MCF 10A (cell line): ENCODE measurements at regions not wholly inside any gene's neighbourhood (a gene's known extent, or its start where the extent isn't known, plus 50 kb on each side); places are given as distances from the start of the nearest gene placed in this dataset.

Source experiments
- BruUV-seq: library from RNA; stranded (reverse); fragments of 400-500 nt; replicated peaks from 2 replicates; lab custom pipeline; 2021; lab: Mats Ljungman, UMichigan
- CTCF ChIA-PET: fragments of 300-600 bp; sonication (Branson Sonifier 250); formaldehyde crosslinking; extraction: SDS; loops from one replicate; lab custom pipeline; 2021; ENCODE audit warnings: antibody characterized with exemption, inconsistent platforms; lab: Yijun Ruan, JAX
- POLR2A ChIA-PET: fragments of 300-600, 350-650 bp; sonication (Branson Sonifier 250); formaldehyde crosslinking; extraction: SDS; loops from one replicate; lab custom pipeline; 2020; ENCODE audit warnings: antibody characterized with exemption, inconsistent platforms; lab: Yijun Ruan, JAX
- DNase-seq: peaks from one replicate; pipeline ENCODE4 v3.0.0-alpha.2; 2018; ENCODE audit not compliant: unreplicated experiment
- H3K27ac Mint-ChIP-seq: one replicate; pipeline ENCODE4 v1.8.0; 2022; ENCODE audit warnings: mild to moderate bottlenecking, low read depth, mixed read lengths; ENCODE audit not compliant: unreplicated experiment
- H3K27me3 Mint-ChIP-seq: one replicate; pipeline ENCODE4 v1.8.0; 2022; ENCODE audit warnings: mixed read lengths; ENCODE audit not compliant: insufficient read depth, unreplicated experiment
- H3K36me3 Mint-ChIP-seq: one replicate; pipeline ENCODE4 v1.8.0; 2022; ENCODE audit warnings: mild to moderate bottlenecking, moderate library complexity, mixed read lengths; ENCODE audit not compliant: insufficient read depth, unreplicated experiment
- H3K4me1 Mint-ChIP-seq: one replicate; pipeline ENCODE4 v1.8.0; 2022; ENCODE audit warnings: mixed read lengths; ENCODE audit not compliant: insufficient read depth, unreplicated experiment
- H3K4me3 Mint-ChIP-seq: one replicate; pipeline ENCODE4 v1.8.0; 2022; ENCODE audit warnings: mild to moderate bottlenecking, moderate library complexity, mixed read lengths; ENCODE audit not compliant: unreplicated experiment
- H3K9me3 Mint-ChIP-seq: one replicate; pipeline ENCODE4 v1.8.0; 2022; ENCODE audit warnings: mixed read lengths; ENCODE audit not compliant: unreplicated experiment
- CTCF ChIP-seq: fragments of 200-600 bp; IDR thresholded peaks from one replicate; pipeline ENCODE4 v1.8.0; 2022; ENCODE audit warnings: antibody characterized with exemption, mild to moderate bottlenecking; ENCODE audit not compliant: unreplicated experiment
- intact Hi-C: fragments of 100-400 bp; cut with micrococcal nuclease; formaldehyde crosslinking; loops from 2 replicates; pipeline ENCODE4 v1.14.1; 2022

DNA sequence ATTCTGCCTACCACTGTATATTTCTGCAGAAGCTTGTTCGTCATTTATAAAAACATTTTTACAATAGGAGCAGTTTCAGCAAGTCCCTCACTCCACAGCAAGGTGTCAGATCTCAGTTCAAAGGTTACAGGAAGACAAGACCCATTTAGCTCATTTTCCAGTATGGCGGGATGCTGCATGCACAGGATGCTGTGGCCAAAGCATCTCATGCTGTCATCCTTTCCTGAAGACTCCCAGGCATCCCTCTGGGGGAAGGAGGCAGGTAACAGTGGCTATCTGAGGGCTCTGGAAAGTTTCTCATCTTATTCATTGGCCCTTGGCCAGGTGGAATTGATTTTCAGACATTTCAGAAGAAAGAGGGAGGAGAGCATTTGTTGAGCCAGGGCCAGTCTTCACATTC lies 539.3 kb upstream of the CDH5 start:
- CTCF ChIA-PET, result interaction anchor here (0.6 kb wide), 1 partner anchor 435 kb away, joined by 3 read pairs; no protein-coding TSS in a partner anchor
- Mint-ChIP-seq H3K9me3 (peaks cover 34% of the 10 kb centered on the region), H3K4me1 (no peaks in the 10 kb centered on the region), H3K36me3 (no peaks in the 10 kb centered on the region), H3K27ac (no peak overlapping the region), H3K27me3 (no peaks in the 10 kb centered on the region), H3K4me3 (no peak overlapping the region)
- POLR2A ChIA-PET, result interaction anchor here (0.6 kb wide), 1 partner anchor 565 kb away, joined by 3 read pairs; no protein-coding TSS in a partner anchor
- no peak for TF ChIP-seq CTCF
- BruUV-seq, result no TSS peak
- DNase-seq, result no peak
- intact Hi-C loops, result no loop called here

GRCh38 chr16:65825191-65825856 lies 541.2 kb upstream of the CDH5 start:
- no peaks in the 10 kb centered on the region for H3K36me3 Mint-ChIP-seq
- DNase-seq, result no peak
- H3K9me3 Mint-ChIP-seq, result peaks cover 26% of the 10 kb centered on the region
- CTCF ChIA-PET, result interaction anchor here (0.7 kb wide), 1 partner anchor 22 kb away, joined by 3 read pairs; no protein-coding TSS in a partner anchor
- H3K27ac Mint-ChIP-seq, result no peak overlapping the region
- no TSS peak for BruUV-seq
- H3K4me3 Mint-ChIP-seq, result no peak overlapping the region
- intact Hi-C loops, result no loop called here
- no peaks in the 10 kb centered on the region for H3K4me1 Mint-ChIP-seq
- H3K27me3 Mint-ChIP-seq, result no peaks in the 10 kb centered on the region
- POLR2A ChIA-PET, result no interaction called here
- no peak for TF ChIP-seq CTCF

- no peak for DNase-seq
- Mint-ChIP-seq H3K4me1 (no peaks in the 10 kb centered on the region), H3K27ac (no peak overlapping the region), H3K9me3 (peaks cover 4% of the 10 kb centered on the region), H3K36me3 (no peaks in the 10 kb centered on the region), H3K4me3 (no peak overlapping the region), H3K27me3 (no peaks in the 10 kb centered on the region)
- no TSS peak for BruUV-seq
- no peak for TF ChIP-seq CTCF
- CTCF ChIA-PET, result no interaction called here
- intact Hi-C loops, result no loop called here
- POLR2A ChIA-PET, result no interaction called here
These were observed 544.3 kb upstream of the CDH5 start for GRCh38 chr16:65822148-65822547.

GRCh38 chr16:65819136-65819898 lies 547.2 kb upstream of the CDH5 start:
- BruUV-seq, result no TSS peak
- no peak for TF ChIP-seq CTCF
- Mint-ChIP-seq H3K4me1 (no peaks in the 10 kb centered on the region), H3K27ac (no peak overlapping the region), H3K4me3 (no peak overlapping the region), H3K27me3 (no peaks in the 10 kb centered on the region), H3K9me3 (no peaks in the 10 kb centered on the region), H3K36me3 (no peaks in the 10 kb centered on the region)
- no peak for DNase-seq
- intact Hi-C loops, result no loop called here
- POLR2A ChIA-PET, result no interaction called here
- CTCF ChIA-PET, result interaction anchor here (0.6 kb wide), 1 partner anchor 36 kb away, joined by 4 read pairs; no protein-coding TSS in a partner anchor
